GM23338 (cell line): ENCODE measurements at regions not wholly inside any gene's neighbourhood (a gene's known extent, or its start where the extent isn't known, plus 50 kb on each side); places are given as distances from the start of the nearest gene placed in this dataset.

Experiments used
- CTCF ChIP-seq, 2 experiments: fragments of 200-600 bp in 1 of 2; sonication (generic) in 1 of 2; conservative IDR thresholded peaks; 2 replicates each; pipeline versions ENCODE4 v1.5.1 to v1.6.1; 2016 to 2017; ENCODE audit warnings: antibody characterized with exemption in 2 of 2, low read depth in 2 of 2, mild to moderate bottlenecking in 2 of 2, moderate library complexity in 1 of 2
- EZH2 ChIP-seq: fragments of 200-600 bp; sonication (generic); IDR thresholded peaks from one replicate; pipeline ENCODE4 v1.8.0; 2017; ENCODE audit warnings: antibody characterized with exemption, mild to moderate bottlenecking, low read depth; ENCODE audit not compliant: unreplicated experiment
- EZH2phosphoT487 ChIP-seq: fragments of 200-600 bp; sonication (generic); IDR thresholded peaks from one replicate; pipeline ENCODE4 v1.8.1; 2018; ENCODE audit warnings: antibody characterized with exemption; ENCODE audit not compliant: unreplicated experiment
- POLR2AphosphoS5 ChIP-seq: IDR thresholded peaks from 2 replicates; pipeline ENCODE4 v1.6.1; 2016; ENCODE audit warnings: antibody characterized with exemption, low read depth
- REST ChIP-seq: IDR thresholded peaks from one replicate; pipeline ENCODE4 v1.6.1; 2018; ENCODE audit warnings: antibody characterized with exemption; ENCODE audit not compliant: unreplicated experiment
- ZNF331 ChIP-seq: fragments of 250-450 bp; sonication (Bioruptor Pico); IDR thresholded peaks from 2 replicates; pipeline ENCODE4 v1.5.0; 2020; ENCODE audit warnings: low read depth, mild to moderate bottlenecking, moderate library complexity

- TF ChIP-seq CTCF (conservative IDR thresholded peaks at IDR 0.05; ENCODE audit: low read depth in 2 of 2) (no peak), EZH2 (no peak), POLR2AphosphoS5 (no peak), REST (no peak), EZH2phosphoT487 (no peak), ZNF331 (CRISPR knock-in tag) (no peak)
Observed at GRCh38 chr5:56532466-56532865, 282.9 kb upstream of the MAP3K1 start.
